ENCODE measurements at regions not wholly inside any gene's neighbourhood (a gene's known extent, or its start where the extent isn't known, plus 50 kb on each side); places are given as distances from the start of the nearest gene placed in this dataset.

- no TSS peak for BruUV-seq (replicated peaks)
- DNase-seq, result no peak
- Mint-ChIP-seq H3K4me3 (ENCODE audit: low read depth, unreplicated experiment) (no peak overlapping the region), H3K9me3 (ENCODE audit: low read depth, unreplicated experiment) (no peaks in the 10 kb centered on the region), H3K36me3 (ENCODE audit: insufficient read depth, unreplicated experiment) (no peaks in the 10 kb centered on the region), H3K27ac (ENCODE audit: unreplicated experiment) (no peak overlapping the region), H3K27me3 (ENCODE audit: unreplicated experiment) (peaks cover 39% of the 10 kb centered on the region), H3K4me1 (ENCODE audit: low read depth, unreplicated experiment) (no peaks in the 10 kb centered on the region)
- intact Hi-C loops (cut with micrococcal nuclease; ENCODE audit: unreplicated experiment), result no loop called here
- no peak for TF ChIP-seq CTCF (IDR thresholded peaks at IDR 0.05; ENCODE audit: unreplicated experiment)
- CTCF ChIA-PET, result no interaction called here
Measured at GRCh38 chr2:71937396-71937795, 210.3 kb downstream of the CYP26B1 start.

- BruUV-seq (replicated peaks), result no TSS peak
- Mint-ChIP-seq H3K9me3 (ENCODE audit: low read depth, unreplicated experiment) (no peaks in the 10 kb centered on the region), H3K36me3 (ENCODE audit: insufficient read depth, unreplicated experiment) (no peaks in the 10 kb centered on the region), H3K4me3 (ENCODE audit: low read depth, unreplicated experiment) (no peak overlapping the region), H3K27ac (ENCODE audit: unreplicated experiment) (no peak overlapping the region), H3K4me1 (ENCODE audit: low read depth, unreplicated experiment) (no peaks in the 10 kb centered on the region), H3K27me3 (ENCODE audit: unreplicated experiment) (peaks cover 34% of the 10 kb centered on the region)
- TF ChIP-seq CTCF (IDR thresholded peaks at IDR 0.05; ENCODE audit: unreplicated experiment), result no peak
- no peak for DNase-seq
- intact Hi-C loops (cut with micrococcal nuclease; ENCODE audit: unreplicated experiment), result no loop called here
- CTCF ChIA-PET, result interaction anchor here (0.5 to 0.9 kb wide), 2 partner anchors 214 to 216 kb away, joined by 3 to 5 read pairs; no protein-coding TSS in a partner anchor
Measured at GRCh38 chr2:71936076-71937030, 211.3 kb downstream of the CYP26B1 start.

GRCh38 chr2:71935262-71935848, 212.3 kb downstream of the CYP26B1 start:
- TF ChIP-seq CTCF (IDR thresholded peaks at IDR 0.05; ENCODE audit: unreplicated experiment), result no peak
- CTCF ChIA-PET, result interaction anchor here (0.5 to 2.0 kb wide), 3 partner anchors 215 to 217 kb away, joined by 3 to 19 read pairs (median 5); no protein-coding TSS in a partner anchor
- H3K36me3 Mint-ChIP-seq (ENCODE audit: insufficient read depth, unreplicated experiment), result no peaks in the 10 kb centered on the region
- H3K27ac Mint-ChIP-seq (ENCODE audit: unreplicated experiment), result no peak overlapping the region
- no TSS peak for BruUV-seq (replicated peaks)
- peaks cover 34% of the 10 kb centered on the region for H3K27me3 Mint-ChIP-seq (ENCODE audit: unreplicated experiment)
- no peaks in the 10 kb centered on the region for H3K9me3 Mint-ChIP-seq (ENCODE audit: low read depth, unreplicated experiment)
- DNase-seq, result no peak
- intact Hi-C loops (cut with micrococcal nuclease; ENCODE audit: unreplicated experiment), result no loop called here
- H3K4me1 Mint-ChIP-seq (ENCODE audit: low read depth, unreplicated experiment), result no peaks in the 10 kb centered on the region
- no peak overlapping the region for H3K4me3 Mint-ChIP-seq (ENCODE audit: low read depth, unreplicated experiment)

- intact Hi-C loops (cut with micrococcal nuclease; ENCODE audit: unreplicated experiment), result no loop called here
- no peak for DNase-seq
- CTCF ChIA-PET, result interaction anchor here (0.8 to 2.0 kb wide), 3 partner anchors 181 to 216 kb away, joined by 3 to 19 read pairs (median 6); no protein-coding TSS in a partner anchor
- Mint-ChIP-seq H3K36me3 (ENCODE audit: insufficient read depth, unreplicated experiment) (no peaks in the 10 kb centered on the region), H3K4me1 (ENCODE audit: low read depth, unreplicated experiment) (no peaks in the 10 kb centered on the region), H3K9me3 (ENCODE audit: low read depth, unreplicated experiment) (no peaks in the 10 kb centered on the region), H3K27me3 (ENCODE audit: unreplicated experiment) (peaks cover 34% of the 10 kb centered on the region), H3K27ac (ENCODE audit: unreplicated experiment) (no peak overlapping the region), H3K4me3 (ENCODE audit: low read depth, unreplicated experiment) (no peak overlapping the region)
- BruUV-seq (replicated peaks), result no TSS peak
- no peak for TF ChIP-seq CTCF (IDR thresholded peaks at IDR 0.05; ENCODE audit: unreplicated experiment)
Measured at GRCh38 chr2:71934595-71935261, 212.9 kb downstream of the CYP26B1 start.

Data from Calu3 (cell line).